Stomach (tissue), 4 donors: ENCODE measurements at regions not wholly inside any gene's neighbourhood (a gene's known extent, or its start where the extent isn't known, plus 50 kb on each side); places are given as distances from the start of the nearest gene placed in this dataset.

ENCODE experiments used
- POLR2A ChIP-seq, 4 donors: fragments of 450-650 bp; IDR thresholded peaks; one replicate each; pipeline ENCODE4 v1.6.1; 2016; ENCODE audit warnings: antibody characterized with exemption in 4 of 4, control low read depth in 2 of 4, mild to moderate bottlenecking in 1 of 4, moderate library complexity in 1 of 4
- TF ChIP-seq, protein P1 (sequence below), 7 experiments: fragments of 450-650 bp in 4 of 7; fragments of 200-600 bp in 3 of 7; sonication (generic) in 3 of 7; IDR thresholded peaks; one replicate each; pipeline ENCODE4 v1.5.1; 2016 to 2019; ENCODE audit warnings: antibody characterized with exemption in 7 of 7, control low read depth in 2 of 7, mild to moderate bottlenecking in 1 of 7

DNA sequence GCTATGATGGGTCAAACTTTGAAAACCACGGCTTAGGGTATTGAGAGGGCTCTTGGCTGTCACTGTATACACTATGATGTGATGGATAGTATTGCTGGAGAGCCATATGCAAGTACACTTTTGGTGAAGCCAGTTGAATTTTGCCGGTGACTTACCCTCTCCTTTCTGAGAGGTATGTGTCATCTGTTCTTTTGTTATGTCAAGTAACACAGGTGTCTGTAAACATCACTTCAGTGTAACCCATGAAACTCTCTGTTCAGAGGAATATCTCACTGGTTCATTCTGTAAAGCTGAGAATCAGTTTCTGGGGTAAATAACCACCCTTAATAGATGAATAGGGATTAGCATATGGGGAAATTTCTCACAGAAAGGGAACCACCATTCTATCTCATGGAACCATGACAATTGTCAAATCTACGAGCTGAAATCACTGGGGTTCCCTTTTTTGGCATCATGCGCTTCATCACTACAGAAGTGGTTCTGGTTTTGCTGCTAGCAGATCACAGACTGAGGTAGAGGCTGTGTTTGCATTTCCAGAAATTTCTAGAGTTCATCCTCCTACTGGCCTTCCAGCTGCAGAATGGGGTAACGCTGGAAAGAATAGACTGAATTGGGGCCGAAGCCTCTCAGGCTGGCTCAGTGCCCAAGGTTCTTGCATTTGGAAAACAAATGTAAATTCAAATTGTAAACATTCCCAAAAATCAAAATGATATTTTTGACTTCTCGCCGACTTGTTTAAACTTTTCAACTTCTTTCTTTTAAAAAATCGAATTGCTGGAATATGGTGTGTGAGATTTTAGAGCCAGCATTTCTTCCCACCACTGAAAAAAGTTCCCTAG lies 83.3 kb upstream of the CREB5 start:
- TF ChIP-seq, protein P1, sequence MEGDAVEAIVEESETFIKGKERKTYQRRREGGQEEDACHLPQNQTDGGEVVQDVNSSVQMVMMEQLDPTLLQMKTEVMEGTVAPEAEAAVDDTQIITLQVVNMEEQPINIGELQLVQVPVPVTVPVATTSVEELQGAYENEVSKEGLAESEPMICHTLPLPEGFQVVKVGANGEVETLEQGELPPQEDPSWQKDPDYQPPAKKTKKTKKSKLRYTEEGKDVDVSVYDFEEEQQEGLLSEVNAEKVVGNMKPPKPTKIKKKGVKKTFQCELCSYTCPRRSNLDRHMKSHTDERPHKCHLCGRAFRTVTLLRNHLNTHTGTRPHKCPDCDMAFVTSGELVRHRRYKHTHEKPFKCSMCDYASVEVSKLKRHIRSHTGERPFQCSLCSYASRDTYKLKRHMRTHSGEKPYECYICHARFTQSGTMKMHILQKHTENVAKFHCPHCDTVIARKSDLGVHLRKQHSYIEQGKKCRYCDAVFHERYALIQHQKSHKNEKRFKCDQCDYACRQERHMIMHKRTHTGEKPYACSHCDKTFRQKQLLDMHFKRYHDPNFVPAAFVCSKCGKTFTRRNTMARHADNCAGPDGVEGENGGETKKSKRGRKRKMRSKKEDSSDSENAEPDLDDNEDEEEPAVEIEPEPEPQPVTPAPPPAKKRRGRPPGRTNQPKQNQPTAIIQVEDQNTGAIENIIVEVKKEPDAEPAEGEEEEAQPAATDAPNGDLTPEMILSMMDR (IDR thresholded peaks at IDR 0.05) = no peak
- TF ChIP-seq POLR2A (IDR thresholded peaks at IDR 0.05) = no peak
